ENCODE measurements at regions not wholly inside any gene's neighbourhood (a gene's known extent, or its start where the extent isn't known, plus 50 kb on each side); places are given as distances from the start of the nearest gene placed in this dataset.

DNA sequence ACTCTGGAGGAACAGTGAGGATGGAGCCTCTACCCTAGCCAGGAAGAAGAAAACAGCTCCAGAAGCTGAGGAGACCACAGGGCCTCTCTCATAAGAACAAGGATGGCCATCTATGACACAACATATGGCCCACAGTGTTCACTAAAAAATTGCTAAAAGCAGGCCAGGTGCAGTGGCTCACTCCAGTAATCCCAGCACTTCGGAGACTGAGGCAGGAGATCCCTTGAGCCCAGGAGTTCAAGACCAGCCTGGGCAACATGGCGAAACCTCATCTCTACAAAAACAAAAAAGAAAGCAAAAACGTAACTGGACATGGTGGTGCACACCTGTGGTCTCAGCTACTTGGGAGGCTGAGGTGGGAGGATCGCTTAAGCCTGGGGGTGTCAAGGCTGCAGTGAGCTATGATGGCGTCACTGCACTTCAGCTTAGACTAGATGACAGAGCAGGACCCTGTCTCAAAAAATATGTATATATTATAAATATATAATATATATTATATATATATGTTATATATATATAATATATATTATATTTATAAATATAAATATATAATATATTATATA is 103.1 kb downstream of the TOMM20 start:
- DNase-seq, result no peak

DNA sequence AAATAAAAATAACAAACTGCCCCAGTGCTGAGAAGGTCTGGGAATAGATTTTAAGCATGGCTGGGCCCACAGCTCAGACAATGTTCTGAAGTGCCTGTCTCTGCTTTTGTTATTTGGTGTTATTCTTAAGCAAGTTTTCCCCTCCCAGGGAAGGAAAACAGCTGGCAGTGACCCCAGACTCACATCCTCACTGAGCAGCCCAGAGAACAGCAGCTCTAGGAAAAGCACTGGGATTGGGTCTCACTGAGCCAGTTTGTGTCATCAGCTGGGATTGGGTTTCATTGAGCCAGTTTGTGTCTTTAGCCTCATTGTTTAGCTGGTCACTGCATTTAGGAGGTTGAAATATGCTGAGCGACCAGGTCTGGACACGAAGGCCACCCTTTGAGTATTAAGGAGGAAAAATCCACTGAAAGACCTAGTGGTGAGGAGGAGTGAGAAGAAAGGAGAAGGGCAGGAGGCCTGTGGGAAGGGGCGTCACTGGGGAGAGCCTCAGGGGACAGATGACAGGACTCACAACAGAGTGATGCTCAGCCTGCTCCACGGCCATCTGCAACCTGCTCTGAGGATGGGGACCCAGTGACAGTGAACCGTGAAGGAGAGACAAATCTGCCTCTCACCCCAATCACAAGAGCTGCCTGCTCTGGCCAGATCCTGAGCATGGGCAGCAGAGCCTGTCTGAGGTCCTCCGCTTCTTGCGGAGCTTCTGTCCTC is 103.8 kb downstream of the TOMM20 start:
- no peak for DNase-seq

DNA sequence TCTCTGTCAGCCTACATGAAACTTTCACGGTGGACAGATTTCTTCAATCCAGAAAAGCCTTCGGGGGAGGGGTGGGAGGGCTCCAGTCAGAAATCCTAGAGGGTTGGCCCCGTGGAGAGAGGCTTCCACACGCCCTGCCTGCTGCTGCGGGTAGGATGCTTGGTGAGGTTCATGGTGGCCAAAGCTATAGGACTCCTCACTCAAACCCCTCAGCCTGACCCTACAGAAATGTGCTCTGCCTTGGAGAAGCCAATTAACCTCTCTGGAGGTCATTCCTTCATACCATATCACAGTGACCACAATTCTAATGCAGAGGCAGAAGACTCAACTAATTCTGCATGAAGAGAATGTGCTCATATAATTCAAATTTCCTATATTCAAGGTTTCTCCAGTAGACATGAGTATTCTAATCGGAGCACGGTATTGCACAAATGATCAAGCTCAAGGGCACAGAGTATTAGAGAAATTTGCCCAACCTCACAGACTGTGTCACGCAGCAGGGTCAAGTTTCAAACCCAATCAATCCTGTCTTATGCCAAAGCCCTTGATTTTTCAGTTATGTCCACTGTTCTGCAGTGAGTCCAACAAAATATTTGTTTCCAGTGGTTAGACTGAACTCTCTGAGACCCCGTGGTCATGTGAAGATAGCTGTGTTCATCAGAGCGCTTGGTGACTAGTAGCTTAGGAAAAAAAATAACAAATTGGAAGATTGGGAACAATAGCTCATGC is 104.8 kb downstream of the TOMM20 start:
- DNase-seq, result no peak

DNA sequence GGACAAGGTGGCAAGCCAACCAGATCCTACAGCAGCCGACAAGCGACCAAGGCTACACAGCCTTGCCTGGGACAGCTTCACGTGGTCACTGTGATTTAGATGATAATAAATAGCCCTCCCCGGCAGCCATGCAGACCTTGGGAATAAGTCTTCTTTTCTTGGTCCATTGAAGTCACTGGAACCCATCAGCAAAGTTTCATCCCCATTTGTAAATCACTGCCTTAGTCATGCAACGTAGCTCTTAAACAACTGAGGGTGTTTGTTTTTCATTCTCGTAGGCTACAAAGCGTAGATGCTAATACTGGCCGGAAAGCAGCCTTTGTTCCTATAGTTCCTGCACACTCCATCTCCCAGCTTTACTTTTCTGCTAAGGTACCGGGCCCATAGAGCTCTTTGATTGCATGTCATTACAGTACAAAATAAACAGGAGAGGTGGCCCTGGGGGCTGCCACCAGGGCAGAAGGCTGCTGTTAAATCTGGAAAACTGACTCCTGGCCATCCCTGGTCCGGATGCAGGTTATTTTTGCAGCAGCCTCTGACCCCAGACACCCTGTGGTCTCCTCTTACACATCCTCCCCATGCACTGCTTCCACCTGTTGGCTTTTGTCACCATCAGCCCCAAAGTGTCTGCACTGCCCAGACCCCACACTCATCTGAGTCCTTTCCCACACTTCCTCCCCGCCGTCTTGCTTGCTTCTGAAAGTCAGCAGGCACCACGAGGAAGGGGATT is 105.5 kb downstream of the TOMM20 start:
- DNase-seq, result no peak

DNA sequence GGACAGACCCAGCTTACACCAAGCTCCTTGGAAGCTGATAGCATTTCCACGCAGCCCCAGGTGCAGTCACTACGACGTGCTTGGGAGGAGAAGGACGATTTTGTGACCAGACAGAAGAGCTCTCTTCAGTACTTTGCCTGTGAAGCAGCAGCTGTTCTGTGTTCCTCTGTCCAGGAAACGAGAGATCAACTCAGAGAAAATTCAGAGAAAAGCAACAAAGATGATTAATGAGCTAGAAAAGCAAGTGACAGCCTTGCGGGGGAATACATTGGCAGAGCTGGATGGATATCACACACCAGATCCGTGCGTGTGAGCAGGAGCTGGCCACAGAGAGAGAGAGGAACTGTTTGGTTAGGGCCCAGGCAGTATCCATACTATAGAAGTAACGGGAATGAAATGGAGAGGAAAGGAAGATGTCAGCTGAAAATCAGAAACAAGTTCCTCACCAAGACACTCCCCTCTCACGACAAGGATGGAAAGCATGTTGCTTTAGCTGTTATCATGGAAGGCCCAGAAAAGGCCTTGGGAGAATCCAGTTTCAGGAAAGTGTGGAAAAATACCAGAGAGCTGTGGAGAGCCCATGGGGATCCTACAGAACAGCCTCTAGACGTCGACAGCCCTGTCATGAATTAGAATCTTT is 106.2 kb downstream of the TOMM20 start:
- peak; percentile 75 for DNase-seq

DNA sequence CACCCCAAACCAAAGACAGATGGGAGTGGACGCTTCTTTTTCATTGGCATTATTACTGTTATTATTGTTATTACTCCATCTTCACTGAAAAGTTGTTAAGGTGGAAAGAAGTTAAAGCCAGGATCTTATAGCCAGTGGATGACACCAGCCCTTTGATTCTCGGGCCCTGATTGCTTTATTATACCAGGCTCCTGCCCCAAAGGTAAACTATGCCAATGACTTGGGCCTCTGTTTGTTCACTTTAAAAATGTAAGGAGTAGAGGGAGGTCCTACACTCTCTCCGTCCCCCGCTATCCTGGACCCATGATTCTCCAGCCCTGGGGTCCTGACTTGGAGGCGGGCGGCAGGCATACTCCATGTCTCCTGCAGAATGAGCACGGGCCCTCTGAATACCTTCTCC is 106.8 kb downstream of the TOMM20 start:
- no peak for DNase-seq

DNA sequence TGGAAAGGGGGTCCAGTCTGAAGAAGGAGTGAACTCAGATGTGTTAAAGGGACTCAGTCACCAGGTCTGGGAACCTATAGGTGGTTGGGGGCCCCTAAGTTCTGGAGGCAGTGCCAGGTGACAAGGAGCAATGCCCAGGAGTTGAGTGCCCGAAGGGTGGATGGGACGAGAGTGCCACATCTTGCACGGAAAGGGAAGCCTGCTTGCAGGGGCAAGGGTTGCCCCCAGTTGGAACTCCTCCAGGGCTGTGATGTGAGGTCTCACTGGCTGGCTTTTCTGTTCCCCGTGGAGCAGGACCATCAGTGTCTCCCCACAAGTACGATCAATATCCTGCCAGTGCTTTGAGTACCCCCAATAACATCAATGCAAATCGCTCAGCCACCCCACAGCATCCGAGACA is 107.3 kb downstream of the TOMM20 start:
- no peak for DNase-seq

DNA sequence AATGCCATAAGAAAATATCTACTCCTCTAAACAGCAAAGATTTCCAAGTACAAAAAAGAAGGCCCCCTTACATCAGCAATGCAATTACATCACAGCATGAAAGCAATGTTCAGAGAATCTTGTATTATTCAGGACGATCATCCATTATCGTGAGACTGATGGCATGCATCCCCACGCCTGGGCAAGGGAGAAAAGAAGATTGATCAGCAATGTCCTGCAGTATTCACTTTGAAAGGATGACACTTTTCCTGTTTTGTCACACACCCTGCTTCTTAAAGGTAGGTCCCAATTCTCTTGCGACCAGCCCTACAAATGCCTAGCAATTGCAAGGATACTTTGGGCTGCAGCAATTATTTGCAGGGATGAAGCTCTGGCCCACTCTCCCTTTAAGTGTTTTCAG is 108.7 kb downstream of the TOMM20 start:
- DNase-seq, result no peak

DNA sequence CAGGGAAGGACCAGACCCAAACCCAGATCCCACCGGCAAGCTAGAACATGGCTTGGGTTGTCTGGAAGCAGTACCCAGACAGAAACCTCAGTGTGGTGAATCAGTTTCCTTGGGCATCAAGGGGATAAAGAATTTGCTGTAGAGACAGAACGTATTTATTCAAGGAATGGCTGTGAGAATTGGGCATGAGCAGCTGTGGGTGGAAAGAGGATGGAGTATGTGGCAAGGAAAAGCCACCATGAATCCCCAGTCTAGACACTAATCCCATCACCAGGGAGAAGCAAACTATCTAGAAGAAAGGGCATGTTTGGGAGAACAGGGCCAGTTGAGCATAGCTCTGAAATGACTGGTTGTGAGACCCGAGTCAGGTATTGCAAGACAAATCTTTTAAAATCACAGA is 109.2 kb downstream of the TOMM20 start:
- DNase-seq, result peak; percentile 58

DNA sequence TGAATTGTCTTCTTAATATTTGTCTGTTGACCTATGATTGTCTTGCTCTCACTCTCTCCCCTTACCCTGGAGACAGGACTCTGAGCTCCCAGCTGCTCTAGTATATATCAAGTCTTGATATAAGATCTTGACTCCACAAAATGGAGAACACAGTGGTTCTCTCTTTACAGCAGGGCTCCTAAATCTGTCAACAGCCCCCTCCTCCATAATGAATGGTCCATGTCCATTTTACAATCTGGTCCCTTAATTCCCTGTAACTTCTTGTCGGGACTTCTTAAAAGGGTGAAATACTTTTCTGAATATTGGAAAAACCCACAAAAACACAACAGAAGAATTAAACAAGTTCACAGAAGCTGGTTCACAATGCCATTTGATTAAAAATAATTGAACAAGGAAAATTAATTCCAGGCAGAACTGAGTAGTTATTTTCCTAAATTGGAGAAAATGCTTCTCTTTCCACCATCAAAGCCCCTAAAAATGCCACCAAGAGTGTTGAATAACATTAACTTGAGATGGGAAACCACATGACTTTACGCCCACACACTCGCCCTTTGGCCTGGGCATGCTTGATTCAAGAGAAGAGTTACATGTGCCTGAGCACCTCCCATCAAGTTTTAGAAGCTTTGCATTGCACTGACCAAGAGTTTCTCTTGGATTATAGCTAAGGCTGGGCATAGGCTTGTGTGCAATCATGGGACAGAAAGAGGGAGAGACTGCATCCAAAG is 109.8 kb downstream of the TOMM20 start:
- peak; percentile 44 for DNase-seq

DNA sequence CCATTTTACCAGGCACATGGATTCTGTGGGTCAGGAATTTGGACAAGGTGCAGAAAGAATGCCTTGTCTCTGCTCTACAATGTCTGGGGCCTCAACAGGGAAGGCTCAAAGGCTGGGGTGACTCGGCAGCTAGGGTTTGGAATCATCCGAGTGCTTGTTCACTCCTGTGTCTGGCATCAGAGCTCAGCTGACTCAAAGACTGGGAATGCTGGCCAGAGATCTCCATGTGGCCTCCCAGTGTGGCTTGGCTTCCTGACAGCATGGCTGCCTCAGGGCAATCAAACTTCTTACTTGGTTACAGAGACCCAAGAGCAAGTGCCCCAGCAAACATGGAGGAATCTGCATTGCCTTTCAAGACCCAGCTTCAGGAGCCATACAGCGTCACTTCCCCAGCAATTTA is 110.5 kb downstream of the TOMM20 start:
- DNase-seq, result peak; percentile 99

DNA sequence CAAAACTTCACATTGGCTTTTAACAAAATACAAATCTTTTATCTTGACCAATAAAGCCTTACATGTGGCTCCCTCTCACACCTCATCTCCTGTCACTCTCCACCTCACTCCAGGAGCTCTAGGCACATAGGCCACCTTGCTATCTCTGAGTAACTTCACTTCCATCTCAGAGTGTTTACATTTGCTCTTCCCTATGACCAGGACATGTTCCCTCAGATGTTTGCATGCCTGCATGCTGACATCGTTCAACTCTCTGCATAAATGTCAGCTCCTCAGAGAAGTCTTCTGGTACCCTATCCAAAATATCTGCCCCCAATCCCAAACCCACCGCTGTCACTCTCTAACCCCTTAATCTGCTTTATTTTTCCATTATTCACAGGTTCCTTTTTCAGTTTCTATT is 110.9 kb downstream of the TOMM20 start:
- peak; percentile 69 for DNase-seq

DNA sequence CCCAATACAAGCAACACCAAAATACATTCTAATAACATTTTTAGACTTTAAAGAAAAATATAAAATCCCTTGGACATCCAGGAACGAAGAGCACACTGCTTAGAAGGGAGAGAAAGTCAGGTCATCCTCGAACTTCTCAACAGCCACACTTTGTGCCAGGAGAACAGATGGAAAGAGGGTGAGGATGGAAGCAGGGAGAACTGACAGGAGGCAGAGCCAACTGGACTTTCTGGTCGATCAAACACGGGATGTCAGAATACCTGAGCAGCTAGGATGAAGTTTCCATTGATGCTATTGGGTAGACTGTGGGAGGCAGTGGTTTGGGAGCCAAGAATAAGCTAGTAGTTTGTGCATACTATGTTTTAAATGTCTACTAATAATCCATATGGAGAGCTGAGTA is 111.4 kb downstream of the TOMM20 start:
- no peak for DNase-seq

DNA sequence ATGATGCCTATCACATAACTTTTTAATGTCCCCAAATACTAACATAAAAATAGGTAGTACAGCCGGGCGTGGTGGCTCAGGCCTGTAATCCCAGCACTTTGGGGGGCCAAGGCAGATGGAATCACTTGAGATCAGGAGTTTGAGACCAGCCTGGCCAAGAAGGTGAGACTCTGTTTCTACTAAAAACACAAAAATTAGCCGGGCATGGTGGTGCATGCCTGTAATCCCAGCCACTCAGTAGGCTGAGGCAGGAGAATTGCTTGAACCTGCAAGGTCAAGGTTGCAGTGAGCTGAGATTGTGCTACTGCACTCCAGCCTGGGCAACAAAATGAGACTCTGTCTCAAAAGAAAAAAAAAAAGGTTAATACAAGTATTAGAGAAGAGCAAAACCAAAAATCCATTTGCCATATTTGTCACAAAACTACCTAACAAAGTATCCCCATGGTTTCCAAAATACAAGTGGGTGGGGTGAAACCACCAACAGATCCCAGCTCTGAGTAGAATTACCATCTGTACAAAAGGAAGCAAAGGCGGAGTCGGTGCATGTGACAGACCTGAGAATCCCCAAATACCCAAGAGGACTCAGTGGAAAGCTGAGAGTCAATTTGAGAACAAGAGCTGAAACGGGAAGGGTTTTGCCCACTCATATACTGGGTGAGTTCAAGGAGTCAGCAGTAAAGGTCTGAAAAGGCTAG is 113.2 kb downstream of the TOMM20 start:
- DNase-seq, result no peak

DNA sequence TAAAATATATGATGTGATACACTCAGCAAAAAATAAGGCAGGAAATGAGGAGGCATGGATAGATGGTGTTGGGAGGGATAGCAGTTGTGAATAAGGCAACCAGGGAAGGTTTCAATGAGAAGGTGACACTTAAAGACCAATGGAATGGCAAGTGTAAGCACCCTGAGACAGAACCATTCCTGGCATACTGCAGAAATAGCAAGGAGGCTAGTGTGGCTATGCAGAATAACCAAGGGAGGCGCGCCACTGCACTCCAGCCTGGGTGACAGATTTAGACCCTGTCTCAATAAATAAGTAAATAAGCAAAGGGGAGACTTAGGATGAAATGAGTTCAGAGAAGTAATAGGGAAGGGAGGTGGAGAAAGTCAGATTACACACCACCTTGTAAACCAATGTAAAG is 113.9 kb downstream of the TOMM20 start:
- no peak for DNase-seq

DNA sequence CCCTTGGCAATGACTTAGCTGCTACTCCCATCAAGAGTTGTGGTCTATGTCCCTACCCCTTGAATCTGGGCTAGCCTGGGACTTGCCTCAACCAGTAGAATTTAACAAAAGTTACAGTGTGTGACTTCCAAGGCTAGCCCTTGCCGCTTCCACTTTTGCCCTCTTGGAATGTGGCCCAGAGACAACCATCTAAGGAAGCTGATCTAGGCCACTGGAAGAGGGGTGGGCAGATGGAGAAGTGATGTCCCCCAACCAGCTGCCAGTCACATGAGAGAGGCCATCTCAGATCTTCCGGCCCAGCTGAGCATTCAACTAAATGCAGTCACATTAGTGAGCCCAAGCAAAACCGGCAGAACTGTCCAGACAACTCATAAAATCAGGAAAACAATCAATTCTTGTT is 115.1 kb downstream of the TOMM20 start:
- no peak for DNase-seq

DNA sequence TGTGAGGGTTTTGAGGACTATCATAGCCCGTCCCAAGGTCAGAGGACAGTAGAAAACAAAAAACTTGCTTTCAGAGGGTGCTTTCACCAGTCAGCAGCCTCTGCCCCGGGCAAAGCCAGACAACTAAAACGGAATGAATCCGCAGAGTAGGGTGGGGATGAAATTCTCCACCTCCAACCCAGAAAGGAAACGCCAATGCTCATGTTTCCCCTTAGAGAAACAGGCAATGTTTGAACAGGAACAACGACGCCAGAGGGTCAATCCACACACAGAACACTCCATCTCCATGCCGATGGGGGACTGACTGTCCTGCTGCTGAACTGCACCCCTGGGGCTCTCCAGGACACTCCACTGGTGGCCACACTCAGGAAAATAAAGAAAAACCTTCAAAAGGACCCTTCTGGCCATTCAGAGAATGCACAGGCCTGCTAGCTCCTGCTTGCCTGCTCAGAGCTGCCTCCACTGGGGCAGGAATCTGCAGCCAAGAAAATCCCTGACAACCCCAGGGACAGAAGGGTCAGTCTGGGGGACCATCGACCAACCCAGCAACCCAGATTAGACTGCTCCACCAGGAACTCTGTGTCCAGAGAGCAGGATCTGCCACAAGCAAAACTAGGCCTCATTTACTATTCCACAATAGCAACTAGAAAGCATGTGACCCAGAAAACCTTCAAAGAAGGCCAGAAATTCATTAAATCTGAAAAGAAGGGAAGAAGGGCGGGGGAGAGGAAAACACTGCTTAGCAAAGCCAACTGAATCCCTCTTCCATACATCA is 116.0 kb downstream of the TOMM20 start:
- DNase-seq, result no peak

DNA sequence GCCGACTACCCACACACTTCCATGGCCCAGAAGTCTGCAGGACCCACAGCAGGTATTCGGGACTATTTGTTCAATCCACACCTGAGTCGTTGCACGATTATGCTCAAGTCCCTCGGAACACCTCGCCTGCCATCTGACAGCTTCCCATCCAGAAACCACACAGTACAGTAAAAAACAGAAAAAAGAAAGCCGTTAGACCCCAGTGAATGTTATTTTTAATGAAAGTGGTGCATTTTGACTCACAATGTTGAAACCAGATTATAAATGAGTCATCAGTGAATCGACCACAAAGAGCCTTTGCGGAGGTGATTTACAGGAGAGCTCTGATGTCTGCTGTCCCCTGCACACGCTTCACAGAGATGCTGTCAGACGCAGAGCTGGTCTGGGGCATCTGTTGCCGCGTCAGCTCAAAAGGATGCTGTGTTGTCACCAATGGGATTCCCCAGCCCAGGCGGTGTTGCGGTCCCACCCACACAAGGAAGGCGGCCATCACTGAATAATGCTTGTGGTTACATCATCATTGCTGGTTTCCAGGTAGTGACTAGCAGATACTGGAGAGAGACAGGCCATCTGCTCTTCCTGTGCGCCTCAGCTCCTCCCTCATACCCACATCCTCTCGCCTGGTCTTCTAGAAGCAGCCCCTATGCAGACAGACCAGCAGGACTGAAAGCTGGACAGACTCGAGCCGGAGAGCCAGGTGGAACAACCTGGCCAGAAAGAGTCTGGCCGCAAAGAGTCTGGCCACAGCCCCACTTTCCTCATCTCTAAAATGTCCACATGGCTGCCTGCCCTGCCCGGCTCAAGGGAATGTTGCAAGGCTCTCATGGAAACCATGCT is 116.8 kb downstream of the TOMM20 start:
- DNase-seq, result peak; percentile 98

DNA sequence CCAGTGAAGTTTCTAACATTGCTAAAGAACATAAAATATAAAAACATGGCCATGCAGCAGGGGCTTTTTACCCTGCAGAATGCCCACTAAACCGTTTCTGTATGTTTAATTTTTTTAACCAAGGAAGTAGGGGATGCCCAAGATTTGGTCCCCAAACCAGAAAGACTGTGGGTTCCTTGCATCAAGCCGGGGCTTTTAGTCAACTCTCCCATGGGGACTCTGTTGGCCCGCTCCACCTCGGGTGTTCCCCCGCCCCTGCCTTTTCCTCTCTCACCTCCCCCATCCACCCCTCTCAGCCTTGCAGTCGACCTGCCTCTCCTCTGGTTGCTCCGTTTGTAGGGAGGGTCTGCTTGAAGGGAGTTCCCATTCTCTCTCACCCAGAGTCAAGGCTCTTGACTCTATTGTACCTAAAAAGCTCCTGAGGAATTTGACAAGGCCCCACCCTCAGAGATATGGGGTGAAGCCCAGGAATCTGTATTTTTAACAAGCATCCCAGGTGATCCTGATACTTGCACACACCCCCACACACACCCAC is 117.5 kb downstream of the TOMM20 start:
- no peak for DNase-seq
